Peyer's patch (tissue), 4 donors: ENCODE measurements at regions not wholly inside any gene's neighbourhood (a gene's known extent, or its start where the extent isn't known, plus 50 kb on each side); places are given as distances from the start of the nearest gene placed in this dataset.
A peak's percentile ranks its signal among the peaks of the same experiment; 100 is the strongest.

Experiments
- DNase-seq, 3 donors: peaks; one replicate each; pipeline ENCODE4 v3.0.0-alpha.2; 2017 to 2019
- H3K27ac ChIP-seq, 4 donors: fragments of 200-600 bp; sonication (generic); one replicate each; pipeline ENCODE4 v1.5.1; 2016 to 2019
- H3K27me3 ChIP-seq, 2 donors: fragments of 200-600 bp; sonication (generic); one replicate each; pipeline ENCODE4 v1.5.1; 2019
- H3K36me3 ChIP-seq, 3 donors: fragments of 200-600 bp; sonication (generic); one replicate each; pipeline ENCODE4 v1.5.1; 2016 to 2019
- H3K4me1 ChIP-seq, 4 donors: fragments of 200-600 bp; sonication (generic); one replicate each; pipeline ENCODE4 v1.5.1; 2016 to 2019
- H3K4me3 ChIP-seq, 4 donors: fragments of 200-600 bp; sonication (generic); 1 replicate in 3 of 4; 2 replicates in 1 of 4; pipeline ENCODE4 v1.5.1; 2016 to 2019; ENCODE audit warnings: mild to moderate bottlenecking in 1 of 4
- H3K9me3 ChIP-seq, 4 donors: fragments of 200-600 bp; sonication (generic); one replicate each; pipeline ENCODE4 v1.5.1; 2016 to 2019; ENCODE audit warnings: mild to moderate bottlenecking in 1 of 4
- POLR2A ChIP-seq, 2 donors: fragments of 450-650 bp; IDR thresholded peaks; one replicate each; pipeline ENCODE4 v1.5.1; 2017; ENCODE audit warnings: antibody characterized with exemption in 2 of 2, mild to moderate bottlenecking in 2 of 2, moderate library complexity in 2 of 2
- TF ChIP-seq, protein P1 (sequence below), 6 experiments: fragments of 450-650 bp in 4 of 6; fragments of 200-600 bp in 2 of 6; sonication (generic) in 1 of 6; IDR thresholded peaks; one replicate each; pipeline ENCODE4 v1.5.1; 2017 to 2019; ENCODE audit warnings: antibody characterized with exemption in 6 of 6, mild to moderate bottlenecking in 3 of 6, moderate library complexity in 1 of 6

DNA sequence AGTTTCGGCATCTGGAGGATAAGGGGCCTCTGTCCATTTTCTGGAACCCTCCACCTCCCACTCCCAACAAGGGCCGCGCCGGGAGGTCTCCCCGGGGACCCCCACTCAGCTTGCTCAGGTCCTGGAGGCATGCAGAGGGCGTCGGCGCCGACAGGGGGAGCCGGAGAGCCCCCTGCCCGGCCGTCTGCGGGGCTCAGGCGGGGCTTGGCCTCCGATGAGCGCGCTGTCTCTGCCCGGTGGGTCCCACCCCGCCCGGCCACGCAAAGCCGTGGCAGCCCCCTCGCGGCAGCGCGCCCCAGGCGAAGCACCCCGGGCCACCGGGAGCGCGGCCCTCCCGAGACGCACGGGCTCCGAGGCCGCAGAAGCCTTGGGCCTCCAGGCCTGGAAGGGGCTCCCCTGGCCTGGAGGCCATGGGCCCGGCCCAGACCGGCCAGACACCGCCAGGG lies 149.7 kb upstream of the ZNF536 start:
- Histone ChIP-seq H3K4me3 (no peak overlapping the region), H3K36me3 (no peaks in the 10 kb centered on the region), H3K9me3 (no peaks in the 10 kb centered on the region), H3K27me3 (peaks cover 0 to 30% of the 10 kb centered on the region in 2 donors), H3K4me1 (peaks cover 0 to 21% (median 3%) of the 10 kb centered on the region in 4 donors), H3K27ac (no peak overlapping the region)
- no peak for DNase-seq
- no peak for TF ChIP-seq POLR2A (IDR thresholded peaks at IDR 0.05)
- TF ChIP-seq, protein P1, sequence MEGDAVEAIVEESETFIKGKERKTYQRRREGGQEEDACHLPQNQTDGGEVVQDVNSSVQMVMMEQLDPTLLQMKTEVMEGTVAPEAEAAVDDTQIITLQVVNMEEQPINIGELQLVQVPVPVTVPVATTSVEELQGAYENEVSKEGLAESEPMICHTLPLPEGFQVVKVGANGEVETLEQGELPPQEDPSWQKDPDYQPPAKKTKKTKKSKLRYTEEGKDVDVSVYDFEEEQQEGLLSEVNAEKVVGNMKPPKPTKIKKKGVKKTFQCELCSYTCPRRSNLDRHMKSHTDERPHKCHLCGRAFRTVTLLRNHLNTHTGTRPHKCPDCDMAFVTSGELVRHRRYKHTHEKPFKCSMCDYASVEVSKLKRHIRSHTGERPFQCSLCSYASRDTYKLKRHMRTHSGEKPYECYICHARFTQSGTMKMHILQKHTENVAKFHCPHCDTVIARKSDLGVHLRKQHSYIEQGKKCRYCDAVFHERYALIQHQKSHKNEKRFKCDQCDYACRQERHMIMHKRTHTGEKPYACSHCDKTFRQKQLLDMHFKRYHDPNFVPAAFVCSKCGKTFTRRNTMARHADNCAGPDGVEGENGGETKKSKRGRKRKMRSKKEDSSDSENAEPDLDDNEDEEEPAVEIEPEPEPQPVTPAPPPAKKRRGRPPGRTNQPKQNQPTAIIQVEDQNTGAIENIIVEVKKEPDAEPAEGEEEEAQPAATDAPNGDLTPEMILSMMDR (IDR thresholded peaks at IDR 0.05) = peak in 4 of 6 experiments; percentile 19 to 38 (median 26)

DNA sequence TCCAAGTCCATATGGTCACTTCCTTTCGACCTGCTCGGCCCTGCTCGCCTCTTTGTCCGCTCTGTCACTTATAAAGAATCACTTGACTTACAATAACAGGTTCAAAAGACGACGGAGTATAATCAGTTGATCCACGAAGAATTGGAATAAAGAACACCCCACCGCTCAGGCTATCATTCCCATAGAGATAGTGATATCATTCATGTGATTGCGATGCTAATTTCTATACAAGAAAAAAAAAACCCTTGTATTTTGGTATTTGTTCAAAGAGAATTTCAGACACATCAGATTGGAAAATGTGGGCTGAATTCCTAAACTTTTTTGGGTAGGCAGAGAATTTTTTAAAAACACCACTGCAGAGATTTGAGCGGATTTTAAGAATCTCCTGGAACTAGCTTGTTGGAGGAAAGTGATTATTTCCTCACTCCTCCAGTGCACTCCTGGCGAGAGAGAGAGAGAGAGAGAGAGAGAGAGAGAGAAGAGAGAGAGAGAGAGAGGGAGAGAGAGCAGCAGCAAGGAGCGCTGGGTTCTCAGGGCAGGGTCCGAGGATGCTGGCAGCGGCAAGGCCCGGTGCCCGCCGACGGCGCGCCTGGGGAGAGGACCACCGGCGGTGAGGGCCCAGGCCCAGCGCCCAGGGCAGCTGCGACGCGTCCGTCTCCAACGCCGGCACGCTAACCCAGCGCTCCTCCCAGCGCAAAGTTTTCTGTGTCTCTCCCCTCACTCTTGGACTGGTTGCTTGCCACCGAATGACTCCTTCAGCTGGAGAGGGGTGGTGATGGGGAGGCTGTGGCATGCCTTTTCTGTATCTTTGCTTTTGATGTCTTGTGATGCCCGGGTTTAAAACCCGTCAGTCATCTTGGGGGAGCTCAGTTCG lies 149.0 kb upstream of the ZNF536 start:
- no peak overlapping the region for H3K4me3 ChIP-seq
- H3K27me3 ChIP-seq = peaks cover 0 to 35% of the 10 kb centered on the region in 2 donors
- H3K36me3 ChIP-seq = no peaks in the 10 kb centered on the region
- DNase-seq = no peak
- H3K27ac ChIP-seq = peak overlapping the region in 2 of 4 donors; percentile 29 to 35
- H3K9me3 ChIP-seq = no peaks in the 10 kb centered on the region
- TF ChIP-seq, protein P1 (IDR thresholded peaks at IDR 0.05) = peak in 2 of 6 experiments; percentile 3 to 11
- TF ChIP-seq POLR2A (IDR thresholded peaks at IDR 0.05) = no peak
- H3K4me1 ChIP-seq = peaks cover 0 to 28% (median 5%) of the 10 kb centered on the region in 4 donors

DNA sequence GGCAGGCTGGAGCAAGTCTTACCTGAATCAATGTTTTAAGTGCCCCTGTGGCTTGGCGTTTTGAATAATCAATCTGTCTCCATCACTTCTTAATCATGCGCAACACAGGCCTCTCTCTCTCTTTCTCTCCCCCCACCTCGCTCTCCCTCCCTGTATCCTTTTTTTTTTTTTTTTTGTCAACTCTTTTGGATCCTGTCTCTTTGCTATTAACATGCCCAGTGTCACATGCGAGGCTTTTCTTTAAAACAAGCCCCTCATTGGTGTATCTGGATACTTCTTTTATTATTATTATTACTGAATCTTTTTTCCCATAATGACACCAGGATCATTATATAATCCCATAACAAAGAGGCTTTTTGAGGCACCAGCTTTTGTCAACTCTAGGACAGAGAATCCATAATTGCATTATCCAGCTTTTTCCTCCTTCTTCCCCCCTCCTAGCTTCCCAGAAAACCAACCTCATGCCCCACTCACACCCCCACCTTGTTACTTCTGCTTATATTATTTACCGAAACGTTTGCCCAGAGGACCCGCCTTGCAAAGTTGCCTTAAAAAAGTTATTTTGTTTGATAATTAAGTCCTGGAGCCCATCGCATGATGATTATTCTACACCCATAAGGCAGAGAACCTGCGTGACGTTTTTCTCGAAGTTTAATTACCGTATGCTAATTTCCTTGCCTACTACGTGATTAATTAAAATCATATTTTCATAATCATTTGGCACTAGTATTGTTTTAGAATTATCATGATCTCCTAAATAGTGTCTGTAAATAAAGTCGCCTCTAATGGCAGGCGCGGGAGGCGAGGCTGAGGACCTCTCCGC lies 148.1 kb upstream of the ZNF536 start:
- peak overlapping the region in 1 of 4 donors; percentile 29 for H3K27ac ChIP-seq
- H3K4me1 ChIP-seq = peaks cover 0 to 31% (median 5%) of the 10 kb centered on the region in 4 donors
- DNase-seq = no peak
- peaks cover 0 to 43% of the 10 kb centered on the region in 2 donors for H3K27me3 ChIP-seq
- H3K4me3 ChIP-seq = no peak overlapping the region
- TF ChIP-seq, protein P1 (IDR thresholded peaks at IDR 0.05) = no peak
- no peak for TF ChIP-seq POLR2A (IDR thresholded peaks at IDR 0.05)
- H3K36me3 ChIP-seq = no peaks in the 10 kb centered on the region
- no peaks in the 10 kb centered on the region for H3K9me3 ChIP-seq

GRCh38 chr19:30224689-30225606 lies 147.2 kb upstream of the ZNF536 start:
- Histone ChIP-seq H3K9me3 (no peaks in the 10 kb centered on the region), H3K27ac (peak overlapping the region in 2 of 4 donors; percentile 60 to 79), H3K4me1 (peaks cover 0 to 31% (median 5%) of the 10 kb centered on the region in 4 donors), H3K27me3 (peaks cover 0 to 43% of the 10 kb centered on the region in 2 donors), H3K4me3 (peak overlapping the region in 3 of 4 donors; percentile 33 to 74 (median 33)), H3K36me3 (no peaks in the 10 kb centered on the region)
- TF ChIP-seq, protein P1 (IDR thresholded peaks at IDR 0.05) = no peak
- no peak for TF ChIP-seq POLR2A (IDR thresholded peaks at IDR 0.05)
- DNase-seq = no peak
